CD4-positive, alpha-beta T cell (primary cell): ENCODE measurements at regions not wholly inside any gene's neighbourhood (a gene's known extent, or its start where the extent isn't known, plus 50 kb on each side); places are given as distances from the start of the nearest gene placed in this dataset.

Experiments
- ATAC-seq: fragments of 200-7000 bp; cut with Tn5 transposase; one replicate; pipeline ENCODE4 v1.10.0; 2022; ENCODE audit warnings: mild to moderate bottlenecking; ENCODE audit not compliant: poor library complexity
- CTCF ChIA-PET: fragments of 350-600 bp; sonication (Branson Sonifier 250); formaldehyde crosslinking; loops from one replicate; lab custom pipeline; 2021; ENCODE audit warnings: antibody characterized with exemption, inconsistent platforms; lab: Charles Lee
- POLR2A ChIA-PET: fragments of 350-600 bp; sonication (Branson Sonifier 250); formaldehyde crosslinking; loops from one replicate; lab custom pipeline; 2021; ENCODE audit warnings: antibody characterized with exemption, inconsistent platforms; lab: Charles Lee
- DNase-seq, 14 experiments: peaks; one replicate each; pipeline ENCODE4 v3.0.0-alpha.2; 2013 to 2020; ENCODE audit warnings: mixed read lengths in 2 of 14
- H3K27ac ChIP-seq, 2 donors: one replicate each; pipeline versions ENCODE4 v1.5.1 to v1.7.0; 2013; ENCODE audit warnings: low read length in 2 of 2, low read depth in 1 of 2, mild to moderate bottlenecking in 1 of 2
- H3K27me3 ChIP-seq, 2 experiments: 1 replicate in 1 of 2; 2 replicates in 1 of 2; pipeline versions ENCODE4 v1.6.1 to v1.7.0; 2013; ENCODE audit warnings: low read length in 2 of 2, control low read depth in 1 of 2, mild to moderate bottlenecking in 1 of 2, moderate library complexity in 1 of 2; ENCODE audit not compliant: insufficient read depth in 2 of 2, control insufficient read depth in 1 of 2
- H3K36me3 ChIP-seq: one replicate; pipeline ENCODE4 v1.6.1; 2013; ENCODE audit warnings: low read length, control low read depth; ENCODE audit not compliant: insufficient read depth
- H3K4me1 ChIP-seq: one replicate; pipeline ENCODE4 v1.6.1; 2013; ENCODE audit warnings: low read length, control low read depth; ENCODE audit not compliant: insufficient read depth
- H3K4me3 ChIP-seq: one replicate; pipeline ENCODE4 v1.5.1; 2013; ENCODE audit warnings: mild to moderate bottlenecking, low read length, moderate library complexity
- H3K9me3 ChIP-seq, 2 experiments: 1 replicate in 1 of 2; 2 replicates in 1 of 2; pipeline versions ENCODE4 v1.6.1 to v1.7.0; 2013; ENCODE audit warnings: low read length in 2 of 2, mild to moderate bottlenecking in 2 of 2, control low read depth in 1 of 2, moderate library complexity in 1 of 2; ENCODE audit not compliant: control insufficient read depth in 1 of 2, insufficient read depth in 1 of 2
- H3K27ac Mint-ChIP-seq: one replicate; pipeline ENCODE4 v1.8.0; 2020; ENCODE audit warnings: mixed read lengths
- H3K27me3 Mint-ChIP-seq: one replicate; pipeline ENCODE4 v1.8.0; 2021; ENCODE audit warnings: mixed read lengths
- H3K36me3 Mint-ChIP-seq: one replicate; pipeline ENCODE4 v1.8.0; 2021; ENCODE audit warnings: low read depth, mixed read lengths
- H3K4me1 Mint-ChIP-seq: one replicate; pipeline ENCODE4 v1.8.0; 2021; ENCODE audit warnings: low read depth, mixed read lengths
- H3K4me3 Mint-ChIP-seq: one replicate; pipeline ENCODE4 v1.8.0; 2020; ENCODE audit warnings: mild to moderate bottlenecking, mixed read lengths
- H3K9me3 Mint-ChIP-seq: one replicate; pipeline ENCODE4 v1.8.0; 2020; ENCODE audit warnings: mixed read lengths
- CTCF ChIP-seq: fragments of 200-600 bp; IDR thresholded peaks from one replicate; pipeline ENCODE4 v1.8.0; 2022; ENCODE audit warnings: antibody characterized with exemption, mild to moderate bottlenecking
- intact Hi-C, 2 experiments: fragments of 100-400 bp; cut with DNase I in 1 of 2; cut with micrococcal nuclease in 1 of 2; formaldehyde crosslinking; loops; one replicate each; pipeline versions ENCODE4 v1.15.1 to v1.9.0; 2023 to 2025; cut with DNase I, micrococcal nuclease

GRCh38 chr1:30101487-30102227, 621.7 kb downstream of the MATN1 start:
- ATAC-seq (no peak), DNase-seq (no peak)
- intact Hi-C loops: no loop called here
- POLR2A ChIA-PET: no interaction called here
- no peaks in the 10 kb centered on the region for H3K36me3 ChIP-seq
- no peak for TF ChIP-seq CTCF
- Mint-ChIP-seq H3K4me1 (no peaks in the 10 kb centered on the region), H3K27ac (no peak overlapping the region), H3K27me3 (peaks cover 20% of the 10 kb centered on the region), H3K4me3 (no peak overlapping the region), H3K9me3 (no peaks in the 10 kb centered on the region), H3K36me3 (no peaks in the 10 kb centered on the region)
- H3K9me3 ChIP-seq: peaks cover 0 to 11% of the 10 kb centered on the region in 2 experiments
- H3K4me3 ChIP-seq: no peak overlapping the region
- H3K27ac ChIP-seq: no peak overlapping the region
- CTCF ChIA-PET: no interaction called here
- no peaks in the 10 kb centered on the region for H3K4me1 ChIP-seq
- H3K27me3 ChIP-seq: no peaks in the 10 kb centered on the region

- POLR2A ChIA-PET: no interaction called here
- intact Hi-C loops: no loop called here
- no peak for TF ChIP-seq CTCF
- no peak overlapping the region for H3K27ac ChIP-seq
- H3K4me3 Mint-ChIP-seq: no peak overlapping the region
- no peaks in the 10 kb centered on the region for H3K9me3 Mint-ChIP-seq
- DNase-seq: no peak
- no peak overlapping the region for H3K4me3 ChIP-seq
- CTCF ChIA-PET: no interaction called here
- ATAC-seq: no peak
- peaks cover 0 to 11% of the 10 kb centered on the region in 2 experiments for H3K9me3 ChIP-seq
- H3K27me3 ChIP-seq: no peaks in the 10 kb centered on the region
- H3K27me3 Mint-ChIP-seq: peaks cover 14% of the 10 kb centered on the region
- H3K27ac Mint-ChIP-seq: no peak overlapping the region
- no peaks in the 10 kb centered on the region for H3K36me3 Mint-ChIP-seq
- H3K4me1 Mint-ChIP-seq: no peaks in the 10 kb centered on the region
- no peaks in the 10 kb centered on the region for H3K4me1 ChIP-seq
- no peaks in the 10 kb centered on the region for H3K36me3 ChIP-seq
Measured at GRCh38 chr1:30101016-30101415, 622.4 kb downstream of the MATN1 start.

- no peaks in the 10 kb centered on the region for H3K4me1 ChIP-seq
- H3K27me3 ChIP-seq: no peaks in the 10 kb centered on the region
- H3K27ac Mint-ChIP-seq: no peak overlapping the region
- CTCF ChIA-PET: no interaction called here
- H3K27me3 Mint-ChIP-seq: peaks cover 10% of the 10 kb centered on the region
- H3K36me3 Mint-ChIP-seq: no peaks in the 10 kb centered on the region
- no peak overlapping the region for H3K4me3 Mint-ChIP-seq
- intact Hi-C loops: no loop called here
- POLR2A ChIA-PET: no interaction called here
- peaks cover 0 to 11% of the 10 kb centered on the region in 2 experiments for H3K9me3 ChIP-seq
- TF ChIP-seq CTCF: no peak
- ATAC-seq (no peak), DNase-seq (no peak)
- H3K36me3 ChIP-seq: no peaks in the 10 kb centered on the region
- H3K4me1 Mint-ChIP-seq: no peaks in the 10 kb centered on the region
- no peak overlapping the region for H3K27ac ChIP-seq
- no peaks in the 10 kb centered on the region for H3K9me3 Mint-ChIP-seq
- H3K4me3 ChIP-seq: no peak overlapping the region
Measured at GRCh38 chr1:30100524-30100862, 622.9 kb downstream of the MATN1 start.
